ENCODE measurements at regions not wholly inside any gene's neighbourhood (a gene's known extent, or its start where the extent isn't known, plus 50 kb on each side); places are given as distances from the start of the nearest gene placed in this dataset.

GRCh38 chr9:2302606-2303005, 287.5 kb downstream of the SMARCA2 start:
- H3K36me3 ChIP-seq (ENCODE audit: insufficient read depth in 1 of 2, low read depth in 1 of 2): no peaks in the 10 kb centered on the region
- H3K4me1 ChIP-seq: no peaks in the 10 kb centered on the region
- WGBS, 3 donors: 63 to 79% (median 65%) methylated on average over 2 of the region's 2 CpGs
- H3K27me3 ChIP-seq (ENCODE audit: insufficient read depth in 3 of 3, low read length in 2 of 3): no peaks in the 10 kb centered on the region
- DNase-seq: no peak
- no peak for ATAC-seq
- no peak overlapping the region for H3K4me3 ChIP-seq
- H3K9me3 ChIP-seq: no peaks in the 10 kb centered on the region
- intact Hi-C loops (cut with DNase I): no loop called here
- H3K27ac ChIP-seq: no peak overlapping the region
- no peak for TF ChIP-seq CTCF (IDR thresholded peaks at IDR 0.05)

- WGBS, 3 donors: 72 to 81% (median 76%) methylated on average over 3 of the region's 3 CpGs
- DNase-seq (no peak), ATAC-seq (no peak)
- H3K4me3 ChIP-seq: no peak overlapping the region
- H3K9me3 ChIP-seq: no peaks in the 10 kb centered on the region
- no peaks in the 10 kb centered on the region for H3K27me3 ChIP-seq (ENCODE audit: insufficient read depth in 3 of 3, low read length in 2 of 3)
- no peaks in the 10 kb centered on the region for H3K4me1 ChIP-seq
- no peak for TF ChIP-seq CTCF (IDR thresholded peaks at IDR 0.05)
- H3K27ac ChIP-seq: no peak overlapping the region
- no peaks in the 10 kb centered on the region for H3K36me3 ChIP-seq (ENCODE audit: insufficient read depth in 1 of 2, low read depth in 1 of 2)
- intact Hi-C loops (cut with DNase I): no loop called here
These were observed 287.9 kb downstream of the SMARCA2 start for GRCh38 chr9:2303056-2303455.

GRCh38 chr9:2307480-2307879, 292.3 kb downstream of the SMARCA2 start:
- Histone ChIP-seq H3K27ac (no peak overlapping the region), H3K4me1 (no peaks in the 10 kb centered on the region), H3K36me3 (ENCODE audit: insufficient read depth in 1 of 2, low read depth in 1 of 2) (no peaks in the 10 kb centered on the region), H3K9me3 (peaks cover 14% of the 10 kb centered on the region), H3K27me3 (ENCODE audit: insufficient read depth in 3 of 3, low read length in 2 of 3) (no peaks in the 10 kb centered on the region), H3K4me3 (no peak overlapping the region)
- intact Hi-C loops (cut with DNase I): no loop called here
- ATAC-seq (no peak), DNase-seq (no peak)
- TF ChIP-seq CTCF (IDR thresholded peaks at IDR 0.05): no peak
- 70 to 92% (median 90%) methylated on average over 4 of the region's 4 CpGs for WGBS, 3 donors

- H3K9me3 ChIP-seq: peaks cover 20% of the 10 kb centered on the region
- H3K27ac ChIP-seq: no peak overlapping the region
- H3K4me3 ChIP-seq: no peak overlapping the region
These were observed 296.8 kb downstream of the SMARCA2 start for GRCh38 chr9:2311920-2312319.

More at GRCh38 chr9:2311920-2312319, 296.8 kb downstream of the SMARCA2 start:
- DNase-seq: no peak
- no peak for ATAC-seq
- Histone ChIP-seq H3K36me3 (ENCODE audit: insufficient read depth in 1 of 2, low read depth in 1 of 2) (no peaks in the 10 kb centered on the region), H3K27me3 (ENCODE audit: insufficient read depth in 3 of 3, low read length in 2 of 3) (no peaks in the 10 kb centered on the region), H3K4me1 (no peaks in the 10 kb centered on the region)
- TF ChIP-seq CTCF (IDR thresholded peaks at IDR 0.05): no peak
- intact Hi-C loops (cut with DNase I): no loop called here
